ENCODE measurements at regions not wholly inside any gene's neighbourhood (a gene's known extent, or its start where the extent isn't known, plus 50 kb on each side); places are given as distances from the start of the nearest gene placed in this dataset.

- POLR2A ChIA-PET (ENCODE audit: low non-redundant PET) = no interaction called here
- no peaks in the 10 kb centered on the region for H3K9me3 ChIP-seq (ENCODE audit: low read depth, low read length, poor library complexity, severe bottlenecking)
- intact Hi-C loops (cut with micrococcal nuclease; ENCODE audit: unreplicated experiment) = no loop called here
- no TSS peak for BruUV-seq (replicated peaks)
- CTCF ChIA-PET = no interaction called here
- no peak for DNase-seq (ENCODE audit: low spot score)
- no peaks in the 10 kb centered on the region for H3K27me3 ChIP-seq (replicated peaks; ENCODE audit: insufficient read depth, low read depth, low read length, poor library complexity)
- H3K4me1 ChIP-seq (ENCODE audit: insufficient read depth, low read length, poor library complexity, severe bottlenecking) = no peaks in the 10 kb centered on the region
- no peak overlapping the region for H3K4me3 ChIP-seq (ENCODE audit: low read depth, low read length, poor library complexity, severe bottlenecking)
- no peaks in the 10 kb centered on the region for H3K36me3 ChIP-seq (ENCODE audit: insufficient read depth, low read length, poor library complexity, severe bottlenecking)
- H3K27ac ChIP-seq (ENCODE audit: low read depth, low read length, poor library complexity, severe bottlenecking) = no peak overlapping the region
- TF ChIP-seq EZH2 (IDR thresholded peaks at IDR 0.05; ENCODE audit: borderline replicate concordance, low read depth, low read length, poor library complexity, severe bottlenecking) (no peak), CTCF (conservative IDR thresholded peaks at IDR 0.05; ENCODE audit: low read depth, low read length) (no peak)
Measured at GRCh38 chr6:139569566-139569965, 195.1 kb upstream of the CITED2 start.

- Histone ChIP-seq H3K4me3 (ENCODE audit: low read depth, low read length, poor library complexity, severe bottlenecking) (no peak overlapping the region), H3K36me3 (ENCODE audit: insufficient read depth, low read length, poor library complexity, severe bottlenecking) (no peaks in the 10 kb centered on the region), H3K4me1 (ENCODE audit: insufficient read depth, low read length, poor library complexity, severe bottlenecking) (no peaks in the 10 kb centered on the region), H3K9me3 (ENCODE audit: low read depth, low read length, poor library complexity, severe bottlenecking) (no peaks in the 10 kb centered on the region), H3K27me3 (replicated peaks; ENCODE audit: insufficient read depth, low read depth, low read length, poor library complexity) (no peaks in the 10 kb centered on the region), H3K27ac (ENCODE audit: low read depth, low read length, poor library complexity, severe bottlenecking) (no peak overlapping the region)
- TF ChIP-seq EZH2 (IDR thresholded peaks at IDR 0.05; ENCODE audit: borderline replicate concordance, low read depth, low read length, poor library complexity, severe bottlenecking) (no peak), CTCF (conservative IDR thresholded peaks at IDR 0.05; ENCODE audit: low read depth, low read length) (no peak)
- ChIA-PET POLR2A (ENCODE audit: low non-redundant PET) (no interaction called here), CTCF (no interaction called here)
- intact Hi-C loops (cut with micrococcal nuclease; ENCODE audit: unreplicated experiment) = no loop called here
- BruUV-seq (replicated peaks) = no TSS peak
- DNase-seq (ENCODE audit: low spot score) = peak; percentile 20
Measured at GRCh38 chr6:139568956-139569538, 194.6 kb upstream of the CITED2 start.

- no peaks in the 10 kb centered on the region for H3K4me1 ChIP-seq (ENCODE audit: insufficient read depth, low read length, poor library complexity, severe bottlenecking)
- no peaks in the 10 kb centered on the region for H3K36me3 ChIP-seq (ENCODE audit: insufficient read depth, low read length, poor library complexity, severe bottlenecking)
- intact Hi-C loops (cut with micrococcal nuclease; ENCODE audit: unreplicated experiment) = no loop called here
- TF ChIP-seq EZH2 (IDR thresholded peaks at IDR 0.05; ENCODE audit: borderline replicate concordance, low read depth, low read length, poor library complexity, severe bottlenecking) (no peak), CTCF (conservative IDR thresholded peaks at IDR 0.05; ENCODE audit: low read depth, low read length) (no peak)
- ChIA-PET POLR2A (ENCODE audit: low non-redundant PET) (no interaction called here), CTCF (no interaction called here)
- DNase-seq (ENCODE audit: low spot score) = no peak
- no peaks in the 10 kb centered on the region for H3K9me3 ChIP-seq (ENCODE audit: low read depth, low read length, poor library complexity, severe bottlenecking)
- no TSS peak for BruUV-seq (replicated peaks)
- H3K27me3 ChIP-seq (replicated peaks; ENCODE audit: insufficient read depth, low read depth, low read length, poor library complexity) = no peaks in the 10 kb centered on the region
- H3K27ac ChIP-seq (ENCODE audit: low read depth, low read length, poor library complexity, severe bottlenecking) = no peak overlapping the region
- no peak overlapping the region for H3K4me3 ChIP-seq (ENCODE audit: low read depth, low read length, poor library complexity, severe bottlenecking)
Measured at GRCh38 chr6:139568151-139568955, 193.9 kb upstream of the CITED2 start.

Measured in A673 (cell line).